ENCODE measurements at regions not wholly inside any gene's neighbourhood (a gene's known extent, or its start where the extent isn't known, plus 50 kb on each side); places are given as distances from the start of the nearest gene placed in this dataset.

DNA sequence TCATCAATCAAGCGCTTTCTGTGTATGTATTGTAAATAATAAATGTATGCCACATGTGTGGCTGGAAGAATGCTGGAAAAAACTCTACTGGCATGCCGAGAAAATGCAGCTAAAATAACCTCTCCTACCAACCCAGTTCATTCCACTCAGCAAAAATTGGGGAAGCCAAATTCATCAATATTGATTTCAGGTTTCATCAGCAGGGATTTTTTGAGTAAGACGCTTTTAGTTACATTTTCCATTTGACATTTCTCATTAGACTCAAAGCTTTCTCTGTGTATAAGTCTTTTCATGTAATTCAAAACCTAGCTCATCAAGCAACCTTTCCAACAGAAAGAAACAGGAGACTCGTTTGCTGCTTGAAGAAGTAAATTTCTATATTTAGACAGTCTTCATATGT is 338.1 kb downstream of the DMRT2 start:
- Histone ChIP-seq H3K4me3 (ENCODE audit: low read depth, low read length) (no peak overlapping the region), H3K27me3 (ENCODE audit: control insufficient read depth, insufficient read depth, low read length) (no peaks in the 10 kb centered on the region), H3K4me1 (ENCODE audit: control insufficient read depth, insufficient read depth, low read length) (no peaks in the 10 kb centered on the region), H3K9me3 (ENCODE audit: control insufficient read depth, insufficient read depth, low read length) (no peaks in the 10 kb centered on the region), H3K9ac (ENCODE audit: low read depth, low read length) (no peak overlapping the region), H3K36me3 (ENCODE audit: control insufficient read depth, insufficient read depth, low read length) (no peaks in the 10 kb centered on the region)

DNA sequence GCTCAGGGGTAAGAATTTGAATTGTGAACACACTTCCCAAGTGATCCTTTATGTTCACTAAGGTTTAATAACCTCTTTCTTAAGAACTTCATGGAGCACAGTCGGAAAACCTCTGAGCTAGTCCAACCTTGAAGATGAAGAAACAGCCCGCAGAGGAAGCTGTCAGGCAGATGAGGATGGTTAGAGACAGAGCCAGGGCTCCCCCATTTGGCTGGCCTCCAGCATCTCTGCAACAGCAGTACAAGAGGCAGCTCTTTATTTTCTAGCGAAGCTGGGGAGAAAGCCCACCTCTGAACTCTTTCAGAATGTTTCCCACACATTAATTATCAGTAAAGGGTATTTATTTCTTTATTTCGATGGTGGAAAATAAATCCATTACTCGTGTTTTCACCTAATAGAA is 350.8 kb downstream of the DMRT2 start:
- Histone ChIP-seq H3K4me3 (ENCODE audit: low read depth, low read length) (no peak overlapping the region), H3K27me3 (ENCODE audit: control insufficient read depth, insufficient read depth, low read length) (no peaks in the 10 kb centered on the region), H3K9me3 (ENCODE audit: control insufficient read depth, insufficient read depth, low read length) (no peaks in the 10 kb centered on the region), H3K4me1 (ENCODE audit: control insufficient read depth, insufficient read depth, low read length) (no peaks in the 10 kb centered on the region), H3K36me3 (ENCODE audit: control insufficient read depth, insufficient read depth, low read length) (no peaks in the 10 kb centered on the region), H3K9ac (ENCODE audit: low read depth, low read length) (no peak overlapping the region)

GRCh38 chr9:1404940-1405339 is 354.8 kb downstream of the DMRT2 start:
- Histone ChIP-seq H3K27me3 (ENCODE audit: control insufficient read depth, insufficient read depth, low read length) (no peaks in the 10 kb centered on the region), H3K36me3 (ENCODE audit: control insufficient read depth, insufficient read depth, low read length) (no peaks in the 10 kb centered on the region), H3K9me3 (ENCODE audit: control insufficient read depth, insufficient read depth, low read length) (no peaks in the 10 kb centered on the region), H3K4me1 (ENCODE audit: control insufficient read depth, insufficient read depth, low read length) (no peaks in the 10 kb centered on the region), H3K4me3 (ENCODE audit: low read depth, low read length) (no peak overlapping the region), H3K9ac (ENCODE audit: low read depth, low read length) (no peak overlapping the region)

- Histone ChIP-seq H3K4me1 (ENCODE audit: control insufficient read depth, insufficient read depth, low read length) (no peaks in the 10 kb centered on the region), H3K4me3 (ENCODE audit: low read depth, low read length) (no peak overlapping the region), H3K36me3 (ENCODE audit: control insufficient read depth, insufficient read depth, low read length) (no peaks in the 10 kb centered on the region), H3K9ac (ENCODE audit: low read depth, low read length) (no peak overlapping the region), H3K9me3 (ENCODE audit: control insufficient read depth, insufficient read depth, low read length) (no peaks in the 10 kb centered on the region), H3K27me3 (ENCODE audit: control insufficient read depth, insufficient read depth, low read length) (no peaks in the 10 kb centered on the region)
Observed at GRCh38 chr9:1411826-1412225, 361.7 kb downstream of the DMRT2 start.

GRCh38 chr9:1414711-1415131 is 364.6 kb downstream of the DMRT2 start:
- no peaks in the 10 kb centered on the region for H3K9me3 ChIP-seq (ENCODE audit: control insufficient read depth, insufficient read depth, low read length)
- H3K9ac ChIP-seq (ENCODE audit: low read depth, low read length) = no peak overlapping the region

GRCh38 chr9:1415146-1415545 is 365.0 kb downstream of the DMRT2 start:
- Histone ChIP-seq H3K4me3 (ENCODE audit: low read depth, low read length) (no peak overlapping the region), H3K9me3 (ENCODE audit: control insufficient read depth, insufficient read depth, low read length) (no peaks in the 10 kb centered on the region), H3K27me3 (ENCODE audit: control insufficient read depth, insufficient read depth, low read length) (no peaks in the 10 kb centered on the region), H3K9ac (ENCODE audit: low read depth, low read length) (no peak overlapping the region), H3K4me1 (ENCODE audit: control insufficient read depth, insufficient read depth, low read length) (no peaks in the 10 kb centered on the region), H3K36me3 (ENCODE audit: control insufficient read depth, insufficient read depth, low read length) (no peaks in the 10 kb centered on the region)

More at GRCh38 chr9:1414711-1415131, 364.6 kb downstream of the DMRT2 start:
- no peaks in the 10 kb centered on the region for H3K27me3 ChIP-seq (ENCODE audit: control insufficient read depth, insufficient read depth, low read length)
- no peaks in the 10 kb centered on the region for H3K4me1 ChIP-seq (ENCODE audit: control insufficient read depth, insufficient read depth, low read length)
- H3K36me3 ChIP-seq (ENCODE audit: control insufficient read depth, insufficient read depth, low read length) = no peaks in the 10 kb centered on the region
- no peak overlapping the region for H3K4me3 ChIP-seq (ENCODE audit: low read depth, low read length)

GRCh38 chr9:1416261-1416660 is 366.1 kb downstream of the DMRT2 start:
- no peaks in the 10 kb centered on the region for H3K9me3 ChIP-seq (ENCODE audit: control insufficient read depth, insufficient read depth, low read length)
- no peaks in the 10 kb centered on the region for H3K4me1 ChIP-seq (ENCODE audit: control insufficient read depth, insufficient read depth, low read length)
- H3K27me3 ChIP-seq (ENCODE audit: control insufficient read depth, insufficient read depth, low read length) = no peaks in the 10 kb centered on the region
- H3K9ac ChIP-seq (ENCODE audit: low read depth, low read length) = no peak overlapping the region
- no peaks in the 10 kb centered on the region for H3K36me3 ChIP-seq (ENCODE audit: control insufficient read depth, insufficient read depth, low read length)
- H3K4me3 ChIP-seq (ENCODE audit: low read depth, low read length) = no peak overlapping the region

DNA sequence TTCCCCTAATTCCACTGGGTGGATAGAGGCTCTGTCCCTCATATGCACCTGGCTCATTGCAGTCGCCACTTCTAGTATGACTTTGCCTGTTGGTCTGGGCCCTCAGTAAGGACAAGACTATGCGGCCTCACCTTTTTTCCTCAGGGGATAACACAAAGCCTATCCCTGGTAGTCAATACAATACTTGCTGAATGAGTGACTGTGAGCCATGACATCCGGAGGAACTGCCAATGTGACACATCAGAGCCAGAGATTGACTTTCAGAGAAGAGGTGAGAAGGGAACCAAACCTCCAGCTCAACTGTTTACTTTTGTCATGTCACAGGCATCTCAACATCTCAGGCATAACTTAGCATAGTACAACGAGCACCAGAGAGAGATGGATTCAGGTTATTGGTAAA is 371.3 kb downstream of the DMRT2 start:
- H3K4me1 ChIP-seq (ENCODE audit: control insufficient read depth, insufficient read depth, low read length) = no peaks in the 10 kb centered on the region
- no peak overlapping the region for H3K9ac ChIP-seq (ENCODE audit: low read depth, low read length)
- no peaks in the 10 kb centered on the region for H3K36me3 ChIP-seq (ENCODE audit: control insufficient read depth, insufficient read depth, low read length)
- H3K27me3 ChIP-seq (ENCODE audit: control insufficient read depth, insufficient read depth, low read length) = no peaks in the 10 kb centered on the region
- peaks cover 3% of the 10 kb centered on the region for H3K9me3 ChIP-seq (ENCODE audit: control insufficient read depth, insufficient read depth, low read length)
- no peak overlapping the region for H3K4me3 ChIP-seq (ENCODE audit: low read depth, low read length)

DNA sequence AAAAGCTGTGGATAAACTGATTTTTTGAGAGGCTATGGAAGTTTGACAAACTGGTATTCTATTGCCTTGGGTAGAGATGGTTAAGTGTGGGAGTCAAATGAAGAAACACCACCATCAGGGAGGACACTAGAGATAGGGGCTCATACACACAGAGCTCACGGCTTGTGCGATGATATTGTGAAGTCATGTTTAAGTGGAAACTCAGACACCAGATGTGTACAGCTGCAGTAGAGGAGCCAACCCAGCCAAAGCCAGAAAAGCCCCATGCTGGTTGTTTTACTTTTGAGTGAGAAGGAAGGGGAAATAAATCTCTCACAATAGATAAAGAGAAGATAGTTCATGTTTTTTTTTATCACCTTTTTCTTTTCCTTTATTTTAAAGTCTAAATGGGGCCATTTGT is 377.7 kb downstream of the DMRT2 start:
- no peak overlapping the region for H3K4me3 ChIP-seq (ENCODE audit: low read depth, low read length)
- no peaks in the 10 kb centered on the region for H3K4me1 ChIP-seq (ENCODE audit: control insufficient read depth, insufficient read depth, low read length)
- H3K9me3 ChIP-seq (ENCODE audit: control insufficient read depth, insufficient read depth, low read length) = peaks cover 3% of the 10 kb centered on the region
- no peak overlapping the region for H3K9ac ChIP-seq (ENCODE audit: low read depth, low read length)
- H3K27me3 ChIP-seq (ENCODE audit: control insufficient read depth, insufficient read depth, low read length) = no peaks in the 10 kb centered on the region
- H3K36me3 ChIP-seq (ENCODE audit: control insufficient read depth, insufficient read depth, low read length) = no peaks in the 10 kb centered on the region

GRCh38 chr9:1429297-1429696 is 379.1 kb downstream of the DMRT2 start:
- Histone ChIP-seq H3K9ac (ENCODE audit: low read depth, low read length) (no peak overlapping the region), H3K9me3 (ENCODE audit: control insufficient read depth, insufficient read depth, low read length) (peaks cover 3% of the 10 kb centered on the region), H3K4me1 (ENCODE audit: control insufficient read depth, insufficient read depth, low read length) (no peaks in the 10 kb centered on the region), H3K27me3 (ENCODE audit: control insufficient read depth, insufficient read depth, low read length) (no peaks in the 10 kb centered on the region), H3K4me3 (ENCODE audit: low read depth, low read length) (no peak overlapping the region), H3K36me3 (ENCODE audit: control insufficient read depth, insufficient read depth, low read length) (no peaks in the 10 kb centered on the region)

- H3K36me3 ChIP-seq (ENCODE audit: control insufficient read depth, insufficient read depth, low read length) = no peaks in the 10 kb centered on the region
- H3K4me3 ChIP-seq (ENCODE audit: low read depth, low read length) = no peak overlapping the region
- no peaks in the 10 kb centered on the region for H3K4me1 ChIP-seq (ENCODE audit: control insufficient read depth, insufficient read depth, low read length)
- H3K9me3 ChIP-seq (ENCODE audit: control insufficient read depth, insufficient read depth, low read length) = no peaks in the 10 kb centered on the region
- H3K27me3 ChIP-seq (ENCODE audit: control insufficient read depth, insufficient read depth, low read length) = no peaks in the 10 kb centered on the region
- no peak overlapping the region for H3K9ac ChIP-seq (ENCODE audit: low read depth, low read length)
Observed at GRCh38 chr9:1431461-1431860, 381.3 kb downstream of the DMRT2 start.

DNA sequence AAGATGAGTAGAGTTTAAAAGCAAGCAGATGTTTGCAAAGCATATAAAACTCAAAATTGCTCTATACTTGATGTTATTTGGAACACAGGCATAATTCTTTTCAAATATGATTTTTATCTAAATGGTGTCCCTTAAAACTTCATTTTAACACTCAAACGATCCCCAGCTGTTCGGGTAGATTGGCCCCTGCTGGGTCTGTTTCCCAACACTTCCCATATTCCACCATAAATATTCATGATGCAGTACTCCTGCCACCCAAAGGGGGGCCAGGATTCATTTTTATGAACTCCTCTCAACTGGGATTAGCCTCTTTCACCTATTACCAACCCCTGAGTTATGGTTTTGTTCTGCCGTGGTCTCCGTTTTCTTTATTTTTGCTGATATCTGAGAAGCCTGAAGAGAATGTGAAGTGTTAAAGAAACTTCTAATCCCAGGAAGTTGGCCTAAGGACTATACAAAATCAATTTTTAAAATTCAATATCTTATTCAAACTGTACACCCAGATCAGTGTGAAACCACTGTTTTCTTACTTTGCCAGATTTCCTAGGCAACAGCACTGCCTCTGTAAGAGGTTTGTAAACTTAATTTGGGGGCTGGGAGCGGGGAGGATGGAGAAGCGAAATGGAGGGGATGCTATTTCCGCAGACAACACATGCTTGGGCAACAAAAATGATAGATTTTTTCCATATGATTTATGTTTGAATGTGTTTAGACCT is 384.1 kb downstream of the DMRT2 start:
- Histone ChIP-seq H3K36me3 (ENCODE audit: control insufficient read depth, insufficient read depth, low read length) (no peaks in the 10 kb centered on the region), H3K4me1 (ENCODE audit: control insufficient read depth, insufficient read depth, low read length) (no peaks in the 10 kb centered on the region), H3K4me3 (ENCODE audit: low read depth, low read length) (no peak overlapping the region), H3K9me3 (ENCODE audit: control insufficient read depth, insufficient read depth, low read length) (no peaks in the 10 kb centered on the region), H3K27me3 (ENCODE audit: control insufficient read depth, insufficient read depth, low read length) (no peaks in the 10 kb centered on the region), H3K9ac (ENCODE audit: low read depth, low read length) (no peak overlapping the region)
